ENCODE measurements at regions not wholly inside any gene's neighbourhood (a gene's known extent, or its start where the extent isn't known, plus 50 kb on each side); places are given as distances from the start of the nearest gene placed in this dataset.
"Not testable (repeated sequence)": the region's sequence is repeated elsewhere in the genome, so short reads cannot be mapped to it uniquely, and the experiment has no call there.

DNA sequence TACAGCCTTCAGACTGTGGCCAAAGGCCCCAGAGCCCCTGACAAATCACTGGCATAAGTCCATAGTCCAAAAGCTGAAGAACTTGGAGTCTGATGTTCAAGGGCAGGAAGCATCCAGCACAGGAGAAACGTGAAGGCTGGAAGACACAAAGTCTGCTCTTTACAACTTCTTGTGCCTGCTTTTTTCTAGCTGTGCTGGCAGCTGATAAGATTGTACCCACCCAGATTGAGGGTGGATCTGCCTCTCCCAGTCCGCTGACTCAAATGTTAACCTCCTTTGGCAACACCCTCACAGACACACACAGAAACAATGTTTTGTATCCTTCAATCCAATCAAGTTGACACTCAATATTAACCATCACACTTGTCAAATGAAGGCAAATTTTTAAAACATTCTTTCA is 959.5 kb downstream of the FSCB start:
- not testable (repeated sequence) for DNase-seq (ENCODE audit: low spot score)

- no peak for DNase-seq (ENCODE audit: low spot score)
Observed at GRCh38 chr14:43541356-43541755, 965.7 kb downstream of the FSCB start.

- DNase-seq (ENCODE audit: low spot score), result no peak
Observed at GRCh38 chr14:43540948-43541347, 966.1 kb downstream of the FSCB start.

- no peak for DNase-seq (ENCODE audit: low spot score)
Observed at GRCh38 chr14:43539210-43539609, 967.9 kb downstream of the FSCB start.

DNA sequence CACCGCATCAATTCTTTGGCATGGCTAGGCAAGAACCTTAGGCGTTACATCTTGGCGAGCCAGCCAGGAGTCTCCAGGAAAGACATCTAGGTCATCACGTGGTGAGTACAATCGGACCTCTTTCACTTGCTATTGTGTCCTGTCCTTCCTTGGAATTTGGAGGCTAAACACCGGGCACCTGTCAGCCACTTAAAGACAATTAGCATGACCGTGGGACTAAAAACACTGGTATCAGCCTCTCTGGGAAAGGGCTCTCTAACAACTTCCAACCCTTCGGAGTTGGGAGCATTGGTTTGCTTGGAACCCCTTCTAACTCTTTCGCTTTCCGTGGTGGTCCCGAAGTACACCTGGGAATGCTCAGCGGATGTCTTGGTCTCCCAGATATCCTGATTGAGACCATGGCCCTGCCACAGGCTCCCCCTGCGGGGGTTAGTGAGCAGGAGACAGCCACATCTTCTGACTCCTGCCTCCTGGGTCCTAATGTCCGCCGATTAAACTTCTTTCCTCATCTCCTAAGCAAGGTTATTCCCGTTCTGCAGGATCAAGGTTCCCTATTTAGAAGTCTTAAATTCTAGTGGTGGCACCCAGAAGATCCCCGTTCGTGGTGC is 971.7 kb downstream of the FSCB start:
- no peak for DNase-seq (ENCODE audit: low spot score)

- no peak for DNase-seq (ENCODE audit: low spot score)
Observed at GRCh38 chr14:43532825-43533416, 974.2 kb downstream of the FSCB start.

DNA sequence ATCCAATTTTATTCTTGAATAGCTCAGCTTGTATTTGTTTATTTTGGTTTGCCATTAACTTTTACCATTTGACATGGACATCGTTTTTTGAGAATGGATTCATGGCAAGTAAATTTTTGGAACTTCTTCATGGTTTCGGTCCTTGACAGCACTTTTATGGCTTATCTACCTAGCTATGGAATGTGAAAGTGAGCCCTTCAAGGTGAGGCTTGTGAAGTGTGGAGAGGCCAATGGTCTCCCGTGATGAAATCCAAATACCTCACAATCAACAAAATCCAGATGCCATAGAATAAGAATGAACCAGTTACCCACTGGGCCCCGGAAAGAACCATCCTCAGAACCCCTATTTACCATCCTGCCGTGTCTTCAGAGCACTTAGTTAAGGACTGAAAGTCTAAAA is 978.8 kb downstream of the FSCB start:
- DNase-seq (ENCODE audit: low spot score), result no peak

DNA sequence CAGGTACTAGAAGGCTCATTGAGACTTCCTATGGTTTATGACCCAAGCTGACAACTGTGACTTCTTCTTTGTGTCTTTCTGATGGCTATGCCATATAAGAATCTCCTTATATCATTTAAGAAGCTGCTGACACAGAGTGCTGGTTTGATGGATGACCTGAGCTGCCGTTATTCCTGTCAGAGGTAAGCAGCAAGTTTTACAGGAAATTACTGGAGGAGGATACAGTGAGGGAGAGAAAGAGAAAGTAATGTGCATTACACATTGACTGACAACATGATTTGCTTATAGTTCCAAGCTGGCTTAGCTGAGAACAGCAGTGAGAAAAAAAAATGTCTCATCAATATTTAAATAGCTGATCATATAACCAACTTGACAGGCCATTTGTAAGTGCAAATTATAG is 981.4 kb downstream of the FSCB start:
- DNase-seq (ENCODE audit: low spot score), result no peak

- no peak for DNase-seq (ENCODE audit: low spot score)
Observed at GRCh38 chr14:43522901-43523300, 984.2 kb downstream of the FSCB start.

- no peak for DNase-seq (ENCODE audit: low spot score)
Observed at GRCh38 chr14:43522191-43522590, 984.9 kb downstream of the FSCB start.

DNA sequence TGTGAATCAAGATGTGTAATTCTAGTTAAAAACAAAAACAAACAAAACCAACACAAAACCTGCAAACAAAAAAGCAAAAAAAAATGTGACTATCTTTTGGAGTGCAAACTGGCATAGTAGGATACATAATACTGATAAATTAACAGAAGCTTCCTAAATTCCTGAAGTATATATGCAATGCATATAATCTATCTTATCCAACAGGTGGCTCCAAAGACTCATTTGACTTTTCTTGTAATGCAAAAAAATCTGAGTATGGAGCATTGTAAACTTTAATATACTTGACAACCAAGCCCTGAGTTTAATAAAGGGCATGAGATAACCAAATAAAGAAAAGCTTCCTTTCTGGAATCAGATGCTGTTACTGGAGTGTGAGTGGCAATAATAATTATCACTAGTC is 1003.6 kb downstream of the FSCB start:
- DNase-seq (ENCODE audit: low spot score), result peak; percentile 57

- not testable (repeated sequence) for DNase-seq (ENCODE audit: low spot score)
Observed at GRCh38 chr14:43492359-43492758, 1014.7 kb downstream of the FSCB start.

GRCh38 chr14:43483415-43483814 is 1023.7 kb downstream of the FSCB start:
- DNase-seq (ENCODE audit: low spot score), result no peak

DNA sequence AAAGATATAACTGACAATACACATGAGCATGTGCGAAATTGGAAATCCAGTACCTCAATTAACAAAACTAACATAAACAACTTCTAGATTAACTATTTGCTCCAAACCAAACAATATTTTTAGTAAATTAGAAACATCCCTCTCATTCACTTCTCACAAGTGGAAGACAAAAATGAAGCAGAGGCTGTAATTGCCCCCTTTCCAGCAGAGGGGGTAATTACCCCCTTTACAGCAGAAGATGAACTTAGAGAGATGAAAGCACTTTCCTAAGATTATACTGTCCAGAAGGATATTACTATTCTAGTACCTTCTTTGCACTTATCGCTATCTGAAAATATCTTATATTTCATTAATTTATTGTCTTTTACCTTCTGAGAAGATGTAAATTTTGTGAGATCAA is 1025.2 kb downstream of the FSCB start:
- no peak for DNase-seq (ENCODE audit: low spot score)

DNA sequence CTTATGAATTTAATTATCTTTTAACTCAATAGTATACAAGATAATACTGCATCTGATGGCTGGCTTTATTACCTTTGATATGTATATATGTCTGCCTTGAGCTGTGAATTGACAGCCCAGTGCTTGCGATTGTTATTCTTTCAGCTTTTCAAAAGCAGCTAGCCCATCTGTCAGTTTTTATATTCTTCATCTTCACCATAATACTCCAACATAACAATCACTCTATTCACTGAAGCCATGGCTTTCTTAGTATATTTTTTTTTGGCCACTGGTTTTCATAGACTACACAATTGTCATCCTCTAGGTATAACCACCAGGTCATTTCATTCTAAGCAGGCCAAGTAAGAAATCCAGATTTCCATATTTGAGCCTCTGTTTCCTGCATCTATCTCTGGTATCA is 1026.1 kb downstream of the FSCB start:
- no peak for DNase-seq (ENCODE audit: low spot score)

GRCh38 chr14:43479596-43480195 is 1027.4 kb downstream of the FSCB start:
- no peak for DNase-seq (ENCODE audit: low spot score)

- DNase-seq (ENCODE audit: low spot score), result no peak
Observed at GRCh38 chr14:43476822-43477221, 1030.3 kb downstream of the FSCB start.

DNA sequence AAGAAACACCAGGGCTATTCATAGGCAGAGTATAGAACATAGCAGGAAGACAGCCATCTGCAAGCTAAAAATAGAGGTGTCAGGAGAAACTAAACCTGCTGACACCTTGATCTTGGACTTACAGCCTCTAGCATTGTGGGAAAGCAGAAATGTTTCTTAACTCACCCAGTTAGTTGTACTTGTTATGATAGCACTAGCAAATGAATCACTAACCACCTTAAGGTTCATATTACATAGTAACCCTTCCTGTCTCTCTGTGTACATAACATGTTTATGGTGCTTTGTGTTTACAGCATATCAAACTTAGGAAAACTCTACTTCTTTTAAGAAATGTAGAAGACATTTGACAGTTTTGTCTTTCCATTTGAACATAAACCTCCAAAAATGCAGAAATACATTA is 1031.3 kb downstream of the FSCB start:
- peak; percentile 34 for DNase-seq (ENCODE audit: low spot score)

- DNase-seq (ENCODE audit: low spot score), result no peak
Observed at GRCh38 chr14:43471595-43471994, 1035.5 kb downstream of the FSCB start.

DNA sequence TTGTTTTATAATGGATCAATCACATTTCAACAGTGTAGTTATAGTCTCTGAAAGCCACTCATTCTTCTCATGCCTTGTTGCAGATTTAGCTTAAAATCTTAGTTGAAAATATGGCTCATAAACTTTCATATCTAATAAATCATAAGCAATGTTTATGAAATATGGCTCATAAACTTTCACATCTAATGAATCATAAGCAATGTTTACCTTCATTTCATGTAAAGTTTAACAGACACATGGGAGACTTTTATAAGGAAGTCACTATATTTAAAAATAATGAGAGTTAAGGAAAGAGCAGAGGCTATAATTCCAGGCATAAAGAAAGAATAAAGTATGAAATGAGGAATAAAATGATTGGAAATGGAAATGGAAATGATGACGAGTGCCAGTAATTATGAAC is 1042.1 kb downstream of the FSCB start:
- no peak for DNase-seq (ENCODE audit: low spot score)

DNA sequence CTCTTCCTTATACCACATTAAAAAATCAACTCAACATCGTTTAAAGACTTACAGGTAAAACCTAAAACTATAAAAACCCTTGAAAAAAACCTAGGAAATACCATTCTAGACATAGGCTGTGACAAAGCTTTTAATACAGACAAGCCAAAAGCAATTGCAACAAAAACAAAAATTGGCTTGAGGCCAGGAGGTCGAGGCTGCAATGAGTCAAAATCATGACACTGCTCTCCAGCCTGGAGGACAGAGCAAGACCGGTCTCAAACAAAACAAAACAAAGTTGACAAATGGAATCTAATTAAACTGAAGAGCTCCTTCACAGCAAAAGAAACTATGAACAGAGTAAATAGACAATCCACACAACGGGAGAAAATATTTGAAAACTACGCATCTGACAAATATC is 1057.8 kb downstream of the FSCB start:
- no peak for DNase-seq (ENCODE audit: low spot score)

DNA sequence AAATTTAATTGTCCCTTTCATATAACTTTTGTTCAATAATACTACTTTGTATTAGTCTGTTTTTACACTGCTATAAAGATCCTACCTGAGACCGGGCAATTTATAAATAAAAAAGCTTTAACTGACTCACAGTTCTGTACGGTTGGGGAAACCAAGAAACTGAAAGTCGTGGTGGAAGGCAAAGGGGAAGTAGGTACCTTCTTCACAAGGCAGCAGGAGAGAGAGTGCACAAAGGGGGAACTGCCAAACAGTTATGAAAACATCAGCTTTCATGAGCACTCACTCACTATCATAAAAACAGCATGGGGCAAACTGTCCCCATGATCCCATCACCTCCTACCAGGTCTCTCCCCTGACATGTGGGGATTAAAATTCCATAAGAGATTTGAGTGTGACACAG is 1069.0 kb downstream of the FSCB start:
- no peak for DNase-seq (ENCODE audit: low spot score)

DNA sequence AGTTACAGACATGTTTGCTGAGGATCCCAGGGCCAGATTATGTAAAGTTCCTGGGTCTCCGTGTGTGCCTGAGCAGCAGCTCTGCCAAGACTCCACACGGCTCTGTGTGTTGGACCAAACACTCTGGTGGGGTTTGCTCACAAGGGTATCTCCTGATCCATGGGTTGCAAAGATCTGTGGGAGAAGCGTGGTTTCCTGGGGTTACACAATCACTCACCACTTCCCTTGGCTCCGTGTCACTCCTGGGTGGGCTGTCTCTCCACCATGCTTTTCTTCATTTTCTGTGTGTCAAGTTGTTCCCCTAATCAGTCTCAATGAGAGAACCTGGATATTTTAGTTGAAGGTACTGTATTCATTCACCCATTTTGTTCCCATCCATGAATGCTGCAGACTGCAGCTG is 1088.8 kb downstream of the FSCB start:
- DNase-seq (ENCODE audit: low spot score), result no peak

- no peak for DNase-seq (ENCODE audit: low spot score)
Observed at GRCh38 chr14:43413084-43413483, 1094.0 kb downstream of the FSCB start.
